Pancreas (tissue), 10 donors: ENCODE measurements at regions not wholly inside any gene's neighbourhood (a gene's known extent, or its start where the extent isn't known, plus 50 kb on each side); places are given as distances from the start of the nearest gene placed in this dataset.

Experiments used
- ATAC-seq, 4 donors: fragments of 200-7000 bp; cut with Tn5 transposase; one replicate each; pipeline versions ENCODE4 v1.8.0 to v1.9.1; 2020; ENCODE audit warnings: mild to moderate bottlenecking in 4 of 4, moderate library complexity in 4 of 4
- DNase-seq, 6 donors: peaks; one replicate each; pipeline ENCODE4 v3.0.0-alpha.2; 2020
- FAIRE-seq: peaks from 2 replicates; lab custom pipeline; 2012; peaks lifted over from hg19 to GRCh38; lab: Jason Lieb, UNC
- H3K27ac ChIP-seq, 4 donors: fragments of 200-600 bp; sonication (generic); 1 replicate in 3 of 4; 2 replicates in 1 of 4; pipeline versions ENCODE4 v1.5.0 to v1.8.0; 2020
- H3K27me3 ChIP-seq, 4 donors: fragments of 200-600 bp; one replicate each; pipeline ENCODE4 v1.8.0; 2021
- H3K36me3 ChIP-seq, 3 donors: fragments of 200-600 bp; sonication (generic) in 1 of 3; one replicate each; pipeline versions ENCODE4 v1.5.0 to v1.8.0; 2020 to 2021
- H3K4me1 ChIP-seq, 3 donors: fragments of 200-600 bp; one replicate each; pipeline ENCODE4 v1.8.0; 2021
- H3K4me3 ChIP-seq, 4 donors: fragments of 200-600 bp; sonication (generic) in 2 of 4; one replicate each; pipeline versions ENCODE4 v1.5.0 to v1.8.0; 2020 to 2021
- H3K9me3 ChIP-seq, 4 donors: fragments of 200-600 bp; one replicate each; pipeline ENCODE4 v1.8.0; 2021
- WGBS, 2 donors: extraction: QIAGEN DNeasy Blood & Tissue Kit; methylation state at CpG; one replicate each; pipeline ENCODE4 v1.1.7; 2013; 5-methylcytosine and 5-hydroxymethylcytosine counted together
- intact Hi-C, 3 donors: fragments of 100-400 bp; cut with DNase I; formaldehyde crosslinking; loops; one replicate each; pipeline versions ENCODE4 v1.11.1 to v1.14.2; 2022
- TF ChIP-seq, protein P1 (sequence below), 4 donors: fragments of 200-600 bp; sonication (generic) in 3 of 4; IDR thresholded peaks; one replicate each; pipeline versions ENCODE4 v1.5.0 to v1.8.0; 2021; ENCODE audit warnings: antibody characterized with exemption in 4 of 4
- donor health status: healthy with polysubstance abuse.
- donor health status: DM: no; HTN: no; CAD: no; lungs with moderate emphysema.
- donor health status: DM: no; HTN: no; CAD: no.
- donor health status: control.
- donor health status: control.
- donor health status: Bipolar disorder and iron deficiency.
- donor health status: DM: yes; HTN: yes; CAD: no.
- donor health status: DM: no; HTN: no; CAD: no.
- donor health status: DM: no; HTN: no; CAD: no.
- donor health status: DM: yes; HTN: yes; CAD: no.

DNA sequence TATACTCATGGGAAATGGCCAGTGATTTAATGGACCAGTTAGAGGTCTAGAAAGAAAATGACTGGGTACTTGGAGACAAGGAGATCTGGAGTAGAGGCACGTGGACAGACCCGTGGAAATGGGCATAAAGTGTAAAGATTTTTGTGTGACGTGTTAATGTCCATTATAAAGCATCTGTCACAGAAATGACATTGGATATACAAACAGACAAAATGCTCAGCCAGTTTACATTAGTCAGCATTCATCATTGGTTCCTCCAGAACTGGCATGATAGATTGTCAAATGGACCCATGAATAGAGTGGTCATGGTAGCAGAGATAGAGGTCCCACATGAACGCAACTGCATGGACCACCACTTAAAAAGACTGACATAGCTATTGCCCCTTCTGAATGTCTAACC, 144.1 kb upstream of the GALNT15 start:
- Histone ChIP-seq H3K4me3 (no peak overlapping the region), H3K36me3 (no peaks in the 10 kb centered on the region), H3K27me3 (no peaks in the 10 kb centered on the region), H3K9me3 (no peaks in the 10 kb centered on the region), H3K4me1 (no peaks in the 10 kb centered on the region), H3K27ac (no peak overlapping the region)
- TF ChIP-seq, protein P1, sequence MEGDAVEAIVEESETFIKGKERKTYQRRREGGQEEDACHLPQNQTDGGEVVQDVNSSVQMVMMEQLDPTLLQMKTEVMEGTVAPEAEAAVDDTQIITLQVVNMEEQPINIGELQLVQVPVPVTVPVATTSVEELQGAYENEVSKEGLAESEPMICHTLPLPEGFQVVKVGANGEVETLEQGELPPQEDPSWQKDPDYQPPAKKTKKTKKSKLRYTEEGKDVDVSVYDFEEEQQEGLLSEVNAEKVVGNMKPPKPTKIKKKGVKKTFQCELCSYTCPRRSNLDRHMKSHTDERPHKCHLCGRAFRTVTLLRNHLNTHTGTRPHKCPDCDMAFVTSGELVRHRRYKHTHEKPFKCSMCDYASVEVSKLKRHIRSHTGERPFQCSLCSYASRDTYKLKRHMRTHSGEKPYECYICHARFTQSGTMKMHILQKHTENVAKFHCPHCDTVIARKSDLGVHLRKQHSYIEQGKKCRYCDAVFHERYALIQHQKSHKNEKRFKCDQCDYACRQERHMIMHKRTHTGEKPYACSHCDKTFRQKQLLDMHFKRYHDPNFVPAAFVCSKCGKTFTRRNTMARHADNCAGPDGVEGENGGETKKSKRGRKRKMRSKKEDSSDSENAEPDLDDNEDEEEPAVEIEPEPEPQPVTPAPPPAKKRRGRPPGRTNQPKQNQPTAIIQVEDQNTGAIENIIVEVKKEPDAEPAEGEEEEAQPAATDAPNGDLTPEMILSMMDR (IDR thresholded peaks at IDR 0.05) = no peak
- DNase-seq (no peak), FAIRE-seq (no peak), ATAC-seq (no peak)
- intact Hi-C loops = no loop called here
- WGBS, 2 donors = 93 to 95% methylated on average over 4 of the region's 4 CpGs

DNA sequence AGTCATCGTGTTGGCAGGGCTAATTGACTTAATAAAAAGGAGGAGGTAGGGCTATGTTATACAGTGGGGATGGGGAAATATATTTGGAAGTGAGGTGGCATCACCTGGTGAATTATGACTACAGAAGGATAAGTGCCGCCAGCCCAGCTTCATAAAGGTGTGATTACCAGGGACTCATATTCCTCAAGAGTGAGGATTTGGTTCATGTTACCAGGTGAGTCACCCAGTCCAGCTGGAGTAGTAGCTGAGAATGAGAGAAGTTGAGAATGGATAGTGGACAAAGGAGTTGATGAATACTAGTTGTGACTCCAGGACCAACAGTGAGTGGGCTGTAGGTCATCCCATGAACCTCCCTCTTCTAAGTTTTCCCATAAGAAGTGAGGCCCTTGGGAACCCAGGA, 143.0 kb upstream of the GALNT15 start:
- H3K27ac ChIP-seq = no peak overlapping the region
- ATAC-seq = no peak
- no peaks in the 10 kb centered on the region for H3K9me3 ChIP-seq
- no peak overlapping the region for H3K4me3 ChIP-seq
- no peaks in the 10 kb centered on the region for H3K27me3 ChIP-seq
- no peaks in the 10 kb centered on the region for H3K36me3 ChIP-seq
- no peaks in the 10 kb centered on the region for H3K4me1 ChIP-seq
- TF ChIP-seq, protein P1 (IDR thresholded peaks at IDR 0.05) = no peak
- 94 to 97% methylated on average over 2 of the region's 2 CpGs for WGBS, 2 donors
- intact Hi-C loops = no loop called here
- FAIRE-seq = no peak
- DNase-seq = no peak

DNA sequence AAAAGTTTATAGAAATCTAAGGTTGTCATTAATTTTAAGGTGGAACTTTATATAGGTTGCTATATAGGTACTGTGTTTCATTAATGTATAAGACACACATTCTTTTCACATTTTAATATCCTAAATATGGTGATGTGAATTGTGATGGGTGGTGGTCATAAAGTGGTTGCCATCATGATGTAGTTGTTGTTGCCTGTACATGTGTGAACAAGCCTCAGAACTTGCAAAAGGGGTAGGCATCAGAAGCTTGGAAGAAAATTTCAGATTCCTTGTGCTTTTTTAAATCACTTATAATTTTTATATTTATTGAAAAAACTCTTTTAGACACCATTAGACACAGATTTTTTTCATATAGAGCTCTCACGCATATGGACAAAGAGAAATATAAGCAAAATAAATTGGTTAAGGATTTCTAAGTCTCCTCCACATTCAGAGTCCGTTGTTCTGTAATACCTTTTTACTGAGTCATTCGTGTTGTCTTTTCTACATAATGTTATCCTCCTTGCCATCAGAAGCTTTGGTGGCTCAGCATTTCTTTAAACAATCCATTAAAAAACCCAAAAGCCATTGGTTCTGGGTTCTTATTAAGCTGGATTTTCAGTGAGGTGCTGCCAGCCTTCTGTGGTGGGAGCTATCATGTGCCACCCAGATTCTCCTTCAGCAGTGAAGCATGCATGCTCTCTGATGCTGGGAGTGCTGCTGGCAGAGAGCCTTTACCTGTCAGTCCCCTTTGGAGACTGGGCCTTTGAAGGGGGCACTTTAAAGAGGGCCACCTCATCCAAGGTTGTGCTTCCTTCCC, 140.4 kb upstream of the GALNT15 start:
- FAIRE-seq (no peak), ATAC-seq (no peak), DNase-seq (no peak)
- Histone ChIP-seq H3K27me3 (no peaks in the 10 kb centered on the region), H3K27ac (no peak overlapping the region), H3K36me3 (no peaks in the 10 kb centered on the region), H3K4me1 (no peaks in the 10 kb centered on the region), H3K4me3 (no peak overlapping the region), H3K9me3 (no peaks in the 10 kb centered on the region)
- intact Hi-C loops = no loop called here
- 78 to 91% methylated on average over 3 of the region's 3 CpGs for WGBS, 2 donors
- TF ChIP-seq, protein P1 (IDR thresholded peaks at IDR 0.05) = no peak

DNA sequence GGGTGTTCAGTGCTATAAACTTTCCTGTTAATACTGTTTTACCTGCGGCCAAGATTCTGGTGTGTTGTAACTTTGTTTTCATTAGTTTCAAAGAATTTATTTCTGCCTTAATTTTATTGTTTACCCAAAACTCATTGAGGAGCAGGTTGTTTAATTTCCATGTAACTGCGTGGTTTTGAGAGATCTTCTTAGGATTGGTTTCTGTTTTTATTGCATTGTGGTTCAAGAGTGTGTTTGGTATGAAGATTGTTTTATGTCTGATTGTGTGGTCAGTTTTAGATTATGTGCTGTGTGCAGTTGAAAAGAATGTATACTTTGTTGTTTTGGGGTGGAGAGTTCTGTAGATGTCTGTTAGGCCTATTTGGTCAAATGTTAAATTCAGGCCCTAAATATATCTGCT, 133.5 kb upstream of the GALNT15 start:
- H3K4me1 ChIP-seq = no peaks in the 10 kb centered on the region
- ATAC-seq (no peak), DNase-seq (no peak), FAIRE-seq (no peak)
- no peaks in the 10 kb centered on the region for H3K36me3 ChIP-seq
- intact Hi-C loops = no loop called here
- H3K9me3 ChIP-seq = no peaks in the 10 kb centered on the region
- TF ChIP-seq, protein P1 (IDR thresholded peaks at IDR 0.05) = no peak
- no peak overlapping the region for H3K27ac ChIP-seq
- H3K4me3 ChIP-seq = no peak overlapping the region
- H3K27me3 ChIP-seq = no peaks in the 10 kb centered on the region
- WGBS, 2 donors = 91 to 98% methylated on average over 2 of the region's 2 CpGs
